GM13977 (cell line): ENCODE measurements at regions not wholly inside any gene's neighbourhood (a gene's known extent, or its start where the extent isn't known, plus 50 kb on each side); places are given as distances from the start of the nearest gene placed in this dataset.

ENCODE experiments used
- DNase-seq: peaks from one replicate; pipeline ENCODE4 v3.0.0; 2012; ENCODE audit warnings: low spot score
- CTCF ChIP-seq: IDR thresholded peaks from 2 replicates; pipeline ENCODE4 v1.5.1; 2012; ENCODE audit warnings: mild to moderate bottlenecking, control low read depth; ENCODE audit not compliant: insufficient read depth; ENCODE audit errors: extremely low read depth, missing control alignments
- in situ Hi-C: fragments of 300-500 bp; cut with MboI; formaldehyde crosslinking; loops from one replicate; pipeline ENCODE4 v1.12.0; 2022; ENCODE audit warnings: low sequenced_read_pairs, low pct_unique_long_range_greater_than_20kb, mixed read lengths, inconsistent platforms; ENCODE audit not compliant: unreplicated experiment

- no peak for DNase-seq
- TF ChIP-seq CTCF = no peak
- in situ Hi-C loops = no loop called here
Measured at GRCh38 chr1:57722285-57722978, 298.6 kb upstream of the DAB1 start.

- in situ Hi-C loops = no loop called here
- no peak for DNase-seq
- TF ChIP-seq CTCF = no peak
Measured at GRCh38 chr1:57721001-57721400, 297.1 kb upstream of the DAB1 start.

GRCh38 chr1:57719274-57719673, 295.4 kb upstream of the DAB1 start:
- in situ Hi-C loops = no loop called here
- no peak for TF ChIP-seq CTCF
- DNase-seq = no peak

GRCh38 chr1:57713501-57713900, 289.6 kb upstream of the DAB1 start:
- no peak for DNase-seq
- in situ Hi-C loops = no loop called here
- TF ChIP-seq CTCF = no peak

- DNase-seq = no peak
- in situ Hi-C loops = no loop called here
- no peak for TF ChIP-seq CTCF
Measured at GRCh38 chr1:57712846-57713245, 289.0 kb upstream of the DAB1 start.

GRCh38 chr1:57711326-57711725, 287.5 kb upstream of the DAB1 start:
- in situ Hi-C loops = no loop called here
- DNase-seq = no peak
- no peak for TF ChIP-seq CTCF
